T-helper 2 cell treated with Interferon-gamma antibody and Interleukin-4, amounts not matched to agents 5 μg/mL and 100 μg/mL, for 36 hours (primary cell): ENCODE measurements at regions not wholly inside any gene's neighbourhood (a gene's known extent, or its start where the extent isn't known, plus 50 kb on each side); places are given as distances from the start of the nearest gene placed in this dataset.

Experiments used
- DNase-seq: peaks from one replicate; pipeline ENCODE4 v3.0.0; 2021; ENCODE audit warnings: low spot score
- H3K27ac Mint-ChIP-seq: one replicate; pipeline ENCODE4 v1.8.0; 2021; ENCODE audit warnings: mild to moderate bottlenecking, mixed read lengths
- H3K27me3 Mint-ChIP-seq: one replicate; pipeline ENCODE4 v1.8.0; 2021; ENCODE audit warnings: low read depth, mixed read lengths
- H3K36me3 Mint-ChIP-seq: one replicate; pipeline ENCODE4 v1.8.0; 2021; ENCODE audit warnings: low read depth, mixed read lengths
- H3K4me1 Mint-ChIP-seq: one replicate; pipeline ENCODE4 v1.8.0; 2021; ENCODE audit warnings: low read depth, mixed read lengths
- H3K4me3 Mint-ChIP-seq: one replicate; pipeline ENCODE4 v1.8.0; 2022; ENCODE audit warnings: mild to moderate bottlenecking, moderate library complexity, mixed read lengths
- H3K9me3 Mint-ChIP-seq: one replicate; pipeline ENCODE4 v1.8.0; 2021; ENCODE audit warnings: mixed read lengths

GRCh38 chr3:102676424-102676823, 241.6 kb downstream of the ZPLD1 start:
- no peak overlapping the region for H3K27ac Mint-ChIP-seq
- no peak for DNase-seq
- H3K36me3 Mint-ChIP-seq = no peaks in the 10 kb centered on the region
- H3K27me3 Mint-ChIP-seq = peaks cover 15% of the 10 kb centered on the region
- no peak overlapping the region for H3K4me3 Mint-ChIP-seq
- H3K9me3 Mint-ChIP-seq = no peaks in the 10 kb centered on the region
- peaks cover 1% of the 10 kb centered on the region for H3K4me1 Mint-ChIP-seq

GRCh38 chr3:102682741-102683140, 247.9 kb downstream of the ZPLD1 start:
- no peaks in the 10 kb centered on the region for H3K9me3 Mint-ChIP-seq
- H3K4me3 Mint-ChIP-seq = no peak overlapping the region
- no peak overlapping the region for H3K27ac Mint-ChIP-seq
- no peaks in the 10 kb centered on the region for H3K36me3 Mint-ChIP-seq
- DNase-seq = no peak
- peaks cover 18% of the 10 kb centered on the region for H3K27me3 Mint-ChIP-seq
- no peaks in the 10 kb centered on the region for H3K4me1 Mint-ChIP-seq

GRCh38 chr3:102686792-102687191, 252.0 kb downstream of the ZPLD1 start:
- no peak overlapping the region for H3K4me3 Mint-ChIP-seq
- no peaks in the 10 kb centered on the region for H3K4me1 Mint-ChIP-seq
- H3K9me3 Mint-ChIP-seq = no peaks in the 10 kb centered on the region
- no peak for DNase-seq
- no peak overlapping the region for H3K27ac Mint-ChIP-seq
- no peaks in the 10 kb centered on the region for H3K36me3 Mint-ChIP-seq
- H3K27me3 Mint-ChIP-seq = peaks cover 6% of the 10 kb centered on the region

GRCh38 chr3:102687851-102688555, 253.2 kb downstream of the ZPLD1 start:
- Mint-ChIP-seq H3K4me1 (no peaks in the 10 kb centered on the region), H3K27me3 (peaks cover 6% of the 10 kb centered on the region), H3K27ac (no peak overlapping the region), H3K4me3 (no peak overlapping the region), H3K9me3 (no peaks in the 10 kb centered on the region), H3K36me3 (no peaks in the 10 kb centered on the region)
- no peak for DNase-seq

- peaks cover 6% of the 10 kb centered on the region for H3K27me3 Mint-ChIP-seq
These were observed 253.7 kb downstream of the ZPLD1 start for GRCh38 chr3:102688556-102688930.

GRCh38 chr3:102691507-102691906, 256.7 kb downstream of the ZPLD1 start:
- no peak overlapping the region for H3K4me3 Mint-ChIP-seq
- no peaks in the 10 kb centered on the region for H3K9me3 Mint-ChIP-seq
- H3K36me3 Mint-ChIP-seq = no peaks in the 10 kb centered on the region
- H3K27me3 Mint-ChIP-seq = no peaks in the 10 kb centered on the region
- no peaks in the 10 kb centered on the region for H3K4me1 Mint-ChIP-seq
- no peak for DNase-seq
- no peak overlapping the region for H3K27ac Mint-ChIP-seq

More at GRCh38 chr3:102688556-102688930, 253.7 kb downstream of the ZPLD1 start:
- H3K4me1 Mint-ChIP-seq = no peaks in the 10 kb centered on the region
- no peaks in the 10 kb centered on the region for H3K36me3 Mint-ChIP-seq
- no peaks in the 10 kb centered on the region for H3K9me3 Mint-ChIP-seq
- H3K4me3 Mint-ChIP-seq = no peak overlapping the region
- H3K27ac Mint-ChIP-seq = no peak overlapping the region
- no peak for DNase-seq

- H3K4me1 Mint-ChIP-seq = no peaks in the 10 kb centered on the region
- DNase-seq = no peak
- H3K9me3 Mint-ChIP-seq = no peaks in the 10 kb centered on the region
- H3K27ac Mint-ChIP-seq = no peak overlapping the region
- H3K27me3 Mint-ChIP-seq = no peaks in the 10 kb centered on the region
- no peak overlapping the region for H3K4me3 Mint-ChIP-seq
- H3K36me3 Mint-ChIP-seq = no peaks in the 10 kb centered on the region
These were observed 264.4 kb downstream of the ZPLD1 start for GRCh38 chr3:102699104-102699818.

GRCh38 chr3:102699819-102700140, 265.0 kb downstream of the ZPLD1 start:
- DNase-seq = no peak
- Mint-ChIP-seq H3K27ac (no peak overlapping the region), H3K27me3 (no peaks in the 10 kb centered on the region), H3K4me3 (no peak overlapping the region), H3K36me3 (no peaks in the 10 kb centered on the region), H3K4me1 (no peaks in the 10 kb centered on the region), H3K9me3 (no peaks in the 10 kb centered on the region)

GRCh38 chr3:102712896-102713295, 278.1 kb downstream of the ZPLD1 start:
- Mint-ChIP-seq H3K27ac (no peak overlapping the region), H3K36me3 (no peaks in the 10 kb centered on the region), H3K4me3 (no peak overlapping the region), H3K9me3 (no peaks in the 10 kb centered on the region), H3K27me3 (peaks cover 1% of the 10 kb centered on the region), H3K4me1 (peaks cover 15% of the 10 kb centered on the region)
- peak; percentile 6 for DNase-seq

GRCh38 chr3:102714567-102714966, 279.8 kb downstream of the ZPLD1 start:
- Mint-ChIP-seq H3K27ac (no peak overlapping the region), H3K4me1 (peaks cover 15% of the 10 kb centered on the region), H3K27me3 (peaks cover 4% of the 10 kb centered on the region), H3K9me3 (no peaks in the 10 kb centered on the region), H3K36me3 (no peaks in the 10 kb centered on the region), H3K4me3 (no peak overlapping the region)
- no peak for DNase-seq

- Mint-ChIP-seq H3K9me3 (no peaks in the 10 kb centered on the region), H3K27ac (no peak overlapping the region), H3K4me3 (no peak overlapping the region), H3K27me3 (peaks cover 8% of the 10 kb centered on the region), H3K4me1 (peaks cover 15% of the 10 kb centered on the region), H3K36me3 (no peaks in the 10 kb centered on the region)
- no peak for DNase-seq
These were observed 280.3 kb downstream of the ZPLD1 start for GRCh38 chr3:102715030-102715697.

GRCh38 chr3:102718651-102719050, 283.8 kb downstream of the ZPLD1 start:
- Mint-ChIP-seq H3K27me3 (peaks cover 10% of the 10 kb centered on the region), H3K36me3 (no peaks in the 10 kb centered on the region), H3K27ac (no peak overlapping the region), H3K4me3 (no peak overlapping the region), H3K9me3 (no peaks in the 10 kb centered on the region), H3K4me1 (peaks cover 10% of the 10 kb centered on the region)
- DNase-seq = no peak

- Mint-ChIP-seq H3K4me1 (peaks cover 1% of the 10 kb centered on the region), H3K4me3 (no peak overlapping the region), H3K36me3 (no peaks in the 10 kb centered on the region), H3K27ac (no peak overlapping the region), H3K27me3 (peaks cover 10% of the 10 kb centered on the region), H3K9me3 (no peaks in the 10 kb centered on the region)
- DNase-seq = no peak
These were observed 287.5 kb downstream of the ZPLD1 start for GRCh38 chr3:102722317-102722716.

- Mint-ChIP-seq H3K36me3 (no peaks in the 10 kb centered on the region), H3K9me3 (no peaks in the 10 kb centered on the region), H3K27ac (no peak overlapping the region), H3K4me3 (no peak overlapping the region), H3K27me3 (no peaks in the 10 kb centered on the region), H3K4me1 (no peaks in the 10 kb centered on the region)
- no peak for DNase-seq
These were observed 292.5 kb downstream of the ZPLD1 start for GRCh38 chr3:102727340-102727739.
